HFF-Myc (cell line): ENCODE measurements at regions not wholly inside any gene's neighbourhood (a gene's known extent, or its start where the extent isn't known, plus 50 kb on each side); places are given as distances from the start of the nearest gene placed in this dataset.

Experiments
- DNase-seq: peaks from one replicate; pipeline ENCODE4 v3.0.0-alpha.2; 2011; ENCODE audit warnings: low read depth; ENCODE audit errors: extremely low read depth
- H3K4me3 ChIP-seq: replicated peaks from 2 replicates; pipeline ENCODE4 v1.5.1; 2011; ENCODE audit warnings: low read depth, mild to moderate bottlenecking, control low read depth, low read length
- TF ChIP-seq, protein P1 (sequence below): IDR thresholded peaks from 2 replicates; pipeline ENCODE4 v1.5.1; 2012; ENCODE audit warnings: mild to moderate bottlenecking, low read depth, low read length, control low read depth; ENCODE audit errors: missing control alignments

DNA sequence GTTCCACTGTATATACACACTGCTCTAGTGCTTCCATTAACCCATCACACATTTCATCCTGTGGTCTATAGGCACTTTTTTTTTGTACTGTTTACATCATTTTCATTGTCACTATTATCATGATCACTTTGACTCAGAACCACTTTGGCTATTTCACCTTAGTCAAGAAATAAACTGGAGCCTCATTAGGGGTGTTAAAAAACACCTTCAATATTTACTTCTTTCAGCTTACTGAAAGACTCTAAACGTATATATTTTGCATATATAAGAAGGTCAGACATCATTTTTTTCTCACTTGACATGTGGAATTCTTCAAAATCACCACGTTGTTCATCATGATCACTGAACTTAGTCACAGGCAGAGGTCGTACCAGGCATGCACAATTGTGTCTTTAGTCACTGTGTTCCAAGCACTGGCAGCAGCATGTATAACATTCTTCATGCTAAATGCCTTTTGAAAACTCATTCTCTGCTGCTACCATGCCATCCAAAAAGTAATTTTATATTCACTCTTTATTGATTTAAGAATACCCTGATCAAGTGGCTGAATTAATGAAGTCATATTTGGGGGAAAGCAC lies 229.2 kb upstream of the ARSJ start:
- no peak overlapping the region for H3K4me3 ChIP-seq
- TF ChIP-seq, protein P1, sequence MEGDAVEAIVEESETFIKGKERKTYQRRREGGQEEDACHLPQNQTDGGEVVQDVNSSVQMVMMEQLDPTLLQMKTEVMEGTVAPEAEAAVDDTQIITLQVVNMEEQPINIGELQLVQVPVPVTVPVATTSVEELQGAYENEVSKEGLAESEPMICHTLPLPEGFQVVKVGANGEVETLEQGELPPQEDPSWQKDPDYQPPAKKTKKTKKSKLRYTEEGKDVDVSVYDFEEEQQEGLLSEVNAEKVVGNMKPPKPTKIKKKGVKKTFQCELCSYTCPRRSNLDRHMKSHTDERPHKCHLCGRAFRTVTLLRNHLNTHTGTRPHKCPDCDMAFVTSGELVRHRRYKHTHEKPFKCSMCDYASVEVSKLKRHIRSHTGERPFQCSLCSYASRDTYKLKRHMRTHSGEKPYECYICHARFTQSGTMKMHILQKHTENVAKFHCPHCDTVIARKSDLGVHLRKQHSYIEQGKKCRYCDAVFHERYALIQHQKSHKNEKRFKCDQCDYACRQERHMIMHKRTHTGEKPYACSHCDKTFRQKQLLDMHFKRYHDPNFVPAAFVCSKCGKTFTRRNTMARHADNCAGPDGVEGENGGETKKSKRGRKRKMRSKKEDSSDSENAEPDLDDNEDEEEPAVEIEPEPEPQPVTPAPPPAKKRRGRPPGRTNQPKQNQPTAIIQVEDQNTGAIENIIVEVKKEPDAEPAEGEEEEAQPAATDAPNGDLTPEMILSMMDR = no peak
- no peak for DNase-seq

DNA sequence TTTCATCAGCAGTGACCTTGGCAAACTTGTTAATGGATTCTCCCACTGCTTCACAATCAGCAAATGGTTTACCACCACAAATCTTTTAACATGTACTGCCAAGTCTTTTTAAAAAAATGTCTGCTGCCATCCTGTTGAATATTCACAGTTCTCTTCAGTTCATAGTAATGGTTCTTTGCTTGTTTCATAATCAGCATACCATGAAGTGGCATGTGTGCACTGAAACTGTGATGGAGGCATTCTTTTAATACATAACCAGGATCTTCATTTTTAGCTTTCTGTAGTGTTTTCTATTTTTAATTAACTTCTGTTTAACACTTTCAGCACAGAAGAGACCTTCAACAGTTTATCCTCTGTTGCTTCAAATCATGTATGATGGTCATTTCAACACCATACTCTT lies 230.1 kb upstream of the ARSJ start:
- no peak for DNase-seq
- no peak overlapping the region for H3K4me3 ChIP-seq
- TF ChIP-seq, protein P1 = no peak

- TF ChIP-seq, protein P1 = no peak
- no peak overlapping the region for H3K4me3 ChIP-seq
- no peak for DNase-seq
Measured at GRCh38 chr4:114211556-114211955, 232.1 kb upstream of the ARSJ start.

GRCh38 chr4:114217150-114217817 lies 237.8 kb upstream of the ARSJ start:
- TF ChIP-seq, protein P1 = no peak
- H3K4me3 ChIP-seq = no peak overlapping the region
- no peak for DNase-seq

GRCh38 chr4:114223580-114223979 lies 244.1 kb upstream of the ARSJ start:
- no peak for DNase-seq
- H3K4me3 ChIP-seq = no peak overlapping the region
- TF ChIP-seq, protein P1 = no peak

DNA sequence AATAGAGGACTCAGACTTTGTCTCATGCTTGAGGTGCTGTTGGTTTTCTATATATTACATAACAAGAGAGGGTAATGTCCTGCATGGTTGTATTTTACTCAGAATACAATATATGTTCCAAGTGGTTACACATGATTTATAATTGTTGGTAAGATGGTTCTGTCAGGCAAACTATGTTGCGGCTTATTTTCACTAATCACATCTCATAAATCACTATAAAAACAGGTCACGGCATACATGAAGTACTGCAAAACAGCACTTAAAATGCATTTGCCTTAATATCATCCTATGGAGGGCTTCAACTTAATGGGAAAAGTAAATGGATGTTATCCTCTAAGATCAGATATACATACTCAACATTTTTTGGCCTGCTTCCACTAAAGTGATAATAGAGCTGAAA lies 246.0 kb upstream of the ARSJ start:
- H3K4me3 ChIP-seq = no peak overlapping the region
- no peak for DNase-seq
- TF ChIP-seq, protein P1 = no peak
